Activated CD4-positive, CD25-positive, alpha-beta regulatory T cell treated with anti-CD3 and anti-CD28 coated beads, Interleukin-2, amount 50 U/mL, for 16 hours (primary cell): ENCODE measurements at regions not wholly inside any gene's neighbourhood (a gene's known extent, or its start where the extent isn't known, plus 50 kb on each side); places are given as distances from the start of the nearest gene placed in this dataset.

Experiments
- DNase-seq: peaks from one replicate; pipeline ENCODE4 v3.0.0-alpha.2; 2020; ENCODE audit warnings: low read depth, low spot score

- DNase-seq = no peak
These were observed 54.9 kb upstream of the SASH1 start for GRCh38 chr6:148287623-148288333.

- no peak for DNase-seq
These were observed 54.1 kb upstream of the SASH1 start for GRCh38 chr6:148288541-148288940.

- no peak for DNase-seq
These were observed 53.5 kb upstream of the SASH1 start for GRCh38 chr6:148289153-148289552.

- DNase-seq = no peak
These were observed 50.8 kb upstream of the SASH1 start for GRCh38 chr6:148291876-148292275.
